ENCODE measurements at regions not wholly inside any gene's neighbourhood (a gene's known extent, or its start where the extent isn't known, plus 50 kb on each side); places are given as distances from the start of the nearest gene placed in this dataset.

DNA sequence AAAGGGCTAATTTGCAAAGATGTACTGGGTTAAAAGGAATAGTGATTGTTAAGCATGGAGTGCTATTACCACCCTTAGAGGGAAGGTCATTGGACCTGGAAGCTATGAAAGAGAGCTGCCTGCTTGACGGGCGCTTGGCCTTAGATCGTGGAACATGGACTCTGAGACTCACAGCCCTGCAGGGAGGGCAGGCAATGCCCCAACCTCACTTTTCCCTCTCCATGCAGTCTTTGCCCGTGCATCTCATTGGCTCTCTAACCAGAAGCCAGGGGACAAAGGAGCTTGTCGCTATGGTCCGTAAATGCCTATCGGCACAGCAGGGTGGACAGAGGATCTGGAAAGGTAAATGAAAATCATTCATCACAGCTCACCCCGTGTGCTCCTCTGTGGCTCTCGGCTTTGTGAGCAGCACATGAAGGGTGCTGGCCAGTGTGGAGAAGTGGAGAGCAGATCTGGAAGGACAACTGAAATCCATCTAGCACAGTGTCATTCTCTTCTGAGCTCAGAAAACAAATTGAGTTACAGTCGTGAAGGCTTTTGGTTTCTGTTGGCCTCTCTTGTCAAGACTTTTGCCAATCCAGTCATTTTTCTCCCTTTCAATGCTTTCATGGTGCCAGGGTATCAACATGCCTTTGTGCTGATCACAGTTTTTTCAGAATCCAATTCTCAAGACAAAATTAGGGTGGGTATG is 186.2 kb downstream of the SNX18 start:
- Histone ChIP-seq H3K9me3 (ENCODE audit: control insufficient read depth in 1 of 2, low read length in 2 of 2) (no peaks in the 10 kb centered on the region), H3K4me1 (ENCODE audit: control insufficient read depth in 1 of 2, insufficient read depth in 2 of 2, low read length in 2 of 2) (peaks cover 10 to 15% of the 10 kb centered on the region in 2 donors), H3K4me3 (ENCODE audit: low read depth in 1 of 2, low read length in 2 of 2) (no peak overlapping the region), H3K27ac (ENCODE audit: low read length) (no peak overlapping the region), H3K27me3 (ENCODE audit: low read depth, low read length) (no peaks in the 10 kb centered on the region), H3K36me3 (ENCODE audit: control insufficient read depth in 1 of 2, insufficient read depth in 2 of 2, low read length in 2 of 2) (no peaks in the 10 kb centered on the region)

DNA sequence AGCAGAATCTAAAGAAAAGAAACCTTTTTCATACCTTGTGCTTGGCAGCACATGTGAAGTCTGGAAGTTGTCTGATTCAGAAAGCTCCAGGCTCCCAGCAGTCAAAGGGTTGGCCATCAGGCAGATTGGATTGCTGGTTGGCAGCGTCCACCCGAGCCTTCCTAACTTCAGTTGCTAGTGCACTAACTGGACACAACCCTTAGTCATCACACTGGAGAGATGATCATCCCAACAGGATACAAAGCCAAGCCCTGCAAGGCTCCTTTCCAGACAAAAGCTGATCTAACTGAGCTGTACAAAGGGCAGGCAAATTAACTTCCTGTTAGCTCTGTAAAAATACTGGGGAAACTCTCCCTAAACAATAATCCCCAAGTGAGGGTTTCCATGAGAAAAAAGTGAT is 185.6 kb downstream of the SNX18 start:
- H3K27ac ChIP-seq (ENCODE audit: low read length), result no peak overlapping the region
- no peak overlapping the region for H3K4me3 ChIP-seq (ENCODE audit: low read depth in 1 of 2, low read length in 2 of 2)
- H3K9me3 ChIP-seq (ENCODE audit: control insufficient read depth in 1 of 2, low read length in 2 of 2), result no peaks in the 10 kb centered on the region
- no peaks in the 10 kb centered on the region for H3K36me3 ChIP-seq (ENCODE audit: control insufficient read depth in 1 of 2, insufficient read depth in 2 of 2, low read length in 2 of 2)
- H3K27me3 ChIP-seq (ENCODE audit: low read depth, low read length), result no peaks in the 10 kb centered on the region
- peaks cover 10 to 15% of the 10 kb centered on the region in 2 donors for H3K4me1 ChIP-seq (ENCODE audit: control insufficient read depth in 1 of 2, insufficient read depth in 2 of 2, low read length in 2 of 2)

DNA sequence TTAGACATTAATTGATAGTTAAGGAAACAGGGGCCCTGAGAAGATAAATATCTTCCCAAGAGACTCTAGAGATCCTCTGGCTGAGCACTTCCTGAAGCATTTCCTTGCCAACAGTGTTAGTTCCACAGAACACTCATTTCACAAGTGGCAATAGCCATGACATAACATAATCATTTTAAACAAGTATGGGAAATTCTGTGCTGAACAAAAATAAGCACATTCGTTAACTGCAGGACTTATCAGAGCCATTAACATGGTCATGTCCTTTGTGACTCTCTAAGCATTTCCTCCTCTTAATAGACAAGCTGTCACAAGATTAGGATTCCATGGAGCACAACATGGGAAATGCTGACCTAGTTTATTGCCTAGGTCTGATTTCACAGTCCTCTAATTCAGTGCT is 184.9 kb downstream of the SNX18 start:
- Histone ChIP-seq H3K36me3 (ENCODE audit: control insufficient read depth in 1 of 2, insufficient read depth in 2 of 2, low read length in 2 of 2) (no peaks in the 10 kb centered on the region), H3K4me1 (ENCODE audit: control insufficient read depth in 1 of 2, insufficient read depth in 2 of 2, low read length in 2 of 2) (peaks cover 10 to 17% of the 10 kb centered on the region in 2 donors), H3K27me3 (ENCODE audit: low read depth, low read length) (no peaks in the 10 kb centered on the region), H3K27ac (ENCODE audit: low read length) (no peak overlapping the region), H3K4me3 (ENCODE audit: low read depth in 1 of 2, low read length in 2 of 2) (no peak overlapping the region), H3K9me3 (ENCODE audit: control insufficient read depth in 1 of 2, low read length in 2 of 2) (no peaks in the 10 kb centered on the region)

DNA sequence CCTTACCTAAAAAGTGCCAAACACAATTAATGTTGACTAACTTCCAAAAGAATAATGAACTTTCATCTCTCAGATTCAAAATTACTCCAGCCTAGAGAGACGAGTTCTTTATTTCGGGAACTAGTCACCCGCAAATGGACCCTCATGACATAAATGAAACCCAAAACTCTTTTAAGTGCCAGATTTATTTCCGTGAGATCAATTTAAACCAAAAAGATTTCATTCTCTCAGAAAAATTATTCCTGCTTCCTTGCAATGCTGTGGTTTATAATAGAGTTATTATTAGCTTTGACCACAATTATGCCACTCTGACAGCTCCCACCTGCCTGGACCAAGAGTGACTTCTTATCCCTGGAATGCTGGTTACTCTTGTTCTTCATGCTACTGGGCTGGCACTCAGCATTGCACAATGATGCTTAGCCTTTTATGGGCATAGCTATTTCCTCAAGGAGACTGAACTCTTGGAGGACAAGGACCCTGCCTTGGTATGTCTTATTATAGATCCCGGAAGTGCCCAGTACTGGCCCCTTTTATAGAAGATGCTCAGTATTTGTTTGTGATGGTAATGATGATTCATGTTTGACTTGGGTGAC is 183.5 kb downstream of the SNX18 start:
- Histone ChIP-seq H3K4me1 (ENCODE audit: control insufficient read depth in 1 of 2, insufficient read depth in 2 of 2, low read length in 2 of 2) (peaks cover 21 to 29% of the 10 kb centered on the region in 2 donors), H3K27ac (ENCODE audit: low read length) (no peak overlapping the region), H3K9me3 (ENCODE audit: control insufficient read depth in 1 of 2, low read length in 2 of 2) (no peaks in the 10 kb centered on the region), H3K4me3 (ENCODE audit: low read depth in 1 of 2, low read length in 2 of 2) (no peak overlapping the region), H3K27me3 (ENCODE audit: low read depth, low read length) (no peaks in the 10 kb centered on the region), H3K36me3 (ENCODE audit: control insufficient read depth in 1 of 2, insufficient read depth in 2 of 2, low read length in 2 of 2) (no peaks in the 10 kb centered on the region)

DNA sequence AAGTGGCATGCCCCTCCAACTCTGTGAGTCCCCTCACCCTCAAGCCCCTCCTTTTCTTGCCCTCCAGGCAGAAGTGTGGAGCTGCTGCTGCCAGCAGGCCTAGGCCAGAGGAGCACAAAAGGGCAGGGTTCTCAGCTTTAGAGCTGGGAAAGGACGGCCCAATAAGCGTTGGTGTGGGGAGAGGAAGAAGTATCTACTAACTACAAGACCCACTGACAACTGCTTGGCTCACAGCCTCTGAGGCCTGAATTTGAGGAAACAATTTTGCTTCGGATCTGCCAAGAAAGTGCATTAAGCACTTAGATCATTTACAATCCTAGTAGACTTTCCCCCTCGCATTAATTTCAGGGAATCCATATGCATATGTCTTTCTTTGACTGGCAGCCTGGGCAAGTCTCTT is 179.4 kb downstream of the SNX18 start:
- Histone ChIP-seq H3K27ac (ENCODE audit: low read length) (peak overlapping the region; percentile 30), H3K4me1 (ENCODE audit: control insufficient read depth in 1 of 2, insufficient read depth in 2 of 2, low read length in 2 of 2) (peaks cover 11 to 20% of the 10 kb centered on the region in 2 donors), H3K36me3 (ENCODE audit: control insufficient read depth in 1 of 2, insufficient read depth in 2 of 2, low read length in 2 of 2) (no peaks in the 10 kb centered on the region), H3K27me3 (ENCODE audit: low read depth, low read length) (no peaks in the 10 kb centered on the region), H3K4me3 (ENCODE audit: low read depth in 1 of 2, low read length in 2 of 2) (no peak overlapping the region), H3K9me3 (ENCODE audit: control insufficient read depth in 1 of 2, low read length in 2 of 2) (no peaks in the 10 kb centered on the region)

DNA sequence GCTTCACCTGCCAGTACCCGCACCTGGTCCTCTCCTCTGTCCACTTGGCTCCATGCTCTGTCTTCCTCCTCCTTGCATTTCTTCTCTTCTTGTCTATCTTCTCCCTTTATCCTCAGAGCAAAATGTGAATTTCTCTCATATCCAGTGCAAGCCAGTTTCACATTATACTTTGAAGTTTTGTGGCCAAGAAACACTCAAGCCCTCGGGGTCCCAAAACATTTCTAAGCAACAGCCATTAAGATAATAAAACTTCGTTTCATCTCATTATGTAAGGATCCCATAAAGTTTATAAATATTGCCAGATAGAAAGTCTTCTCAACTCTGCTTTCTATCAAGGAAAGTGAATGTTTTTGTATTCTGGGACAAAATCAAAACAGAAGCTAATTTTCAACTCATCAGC is 178.8 kb downstream of the SNX18 start:
- Histone ChIP-seq H3K36me3 (ENCODE audit: control insufficient read depth in 1 of 2, insufficient read depth in 2 of 2, low read length in 2 of 2) (no peaks in the 10 kb centered on the region), H3K27ac (ENCODE audit: low read length) (no peak overlapping the region), H3K4me1 (ENCODE audit: control insufficient read depth in 1 of 2, insufficient read depth in 2 of 2, low read length in 2 of 2) (peaks cover 11 to 20% of the 10 kb centered on the region in 2 donors), H3K4me3 (ENCODE audit: low read depth in 1 of 2, low read length in 2 of 2) (no peak overlapping the region), H3K27me3 (ENCODE audit: low read depth, low read length) (no peaks in the 10 kb centered on the region), H3K9me3 (ENCODE audit: control insufficient read depth in 1 of 2, low read length in 2 of 2) (no peaks in the 10 kb centered on the region)

DNA sequence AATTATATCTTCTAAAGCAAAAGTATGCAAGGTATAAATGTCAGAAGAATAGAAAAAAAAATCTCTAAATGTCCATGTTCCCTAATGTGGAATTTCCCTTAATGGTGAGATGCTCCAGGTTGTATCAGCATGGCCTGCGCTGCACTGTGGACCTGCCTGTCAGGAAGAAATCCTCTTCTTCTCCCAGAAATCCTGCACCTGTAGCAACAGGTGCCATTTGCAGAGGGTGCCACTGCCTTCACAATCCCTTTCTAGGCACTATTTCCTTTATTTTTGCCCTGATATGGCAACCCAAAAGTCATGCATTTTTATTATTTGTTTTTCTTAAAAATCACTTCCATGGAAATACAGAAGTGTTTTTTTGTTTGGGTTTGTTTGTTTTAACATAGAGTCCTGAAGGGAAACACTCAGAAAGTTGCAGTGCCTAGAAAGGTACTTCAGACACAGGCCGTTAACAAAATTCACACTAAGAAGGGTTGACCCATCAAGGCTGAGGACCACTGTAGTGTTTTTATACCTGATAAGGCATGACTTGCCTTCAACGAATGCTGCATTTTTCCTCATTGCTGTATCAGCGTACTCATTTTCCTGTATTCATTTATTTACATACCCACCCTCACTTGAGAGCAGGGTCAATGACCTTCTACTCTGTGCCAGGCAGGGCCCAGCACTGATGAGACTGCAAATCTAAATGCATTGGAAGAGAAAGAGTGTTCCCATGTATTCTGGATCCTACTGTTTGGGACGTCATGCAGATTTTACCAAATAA is 177.8 kb downstream of the SNX18 start:
- no peak overlapping the region for H3K4me3 ChIP-seq (ENCODE audit: low read depth in 1 of 2, low read length in 2 of 2)
- H3K36me3 ChIP-seq (ENCODE audit: control insufficient read depth in 1 of 2, insufficient read depth in 2 of 2, low read length in 2 of 2), result no peaks in the 10 kb centered on the region
- no peak overlapping the region for H3K27ac ChIP-seq (ENCODE audit: low read length)
- peaks cover 11 to 20% of the 10 kb centered on the region in 2 donors for H3K4me1 ChIP-seq (ENCODE audit: control insufficient read depth in 1 of 2, insufficient read depth in 2 of 2, low read length in 2 of 2)
- H3K9me3 ChIP-seq (ENCODE audit: control insufficient read depth in 1 of 2, low read length in 2 of 2), result no peaks in the 10 kb centered on the region
- no peaks in the 10 kb centered on the region for H3K27me3 ChIP-seq (ENCODE audit: low read depth, low read length)

DNA sequence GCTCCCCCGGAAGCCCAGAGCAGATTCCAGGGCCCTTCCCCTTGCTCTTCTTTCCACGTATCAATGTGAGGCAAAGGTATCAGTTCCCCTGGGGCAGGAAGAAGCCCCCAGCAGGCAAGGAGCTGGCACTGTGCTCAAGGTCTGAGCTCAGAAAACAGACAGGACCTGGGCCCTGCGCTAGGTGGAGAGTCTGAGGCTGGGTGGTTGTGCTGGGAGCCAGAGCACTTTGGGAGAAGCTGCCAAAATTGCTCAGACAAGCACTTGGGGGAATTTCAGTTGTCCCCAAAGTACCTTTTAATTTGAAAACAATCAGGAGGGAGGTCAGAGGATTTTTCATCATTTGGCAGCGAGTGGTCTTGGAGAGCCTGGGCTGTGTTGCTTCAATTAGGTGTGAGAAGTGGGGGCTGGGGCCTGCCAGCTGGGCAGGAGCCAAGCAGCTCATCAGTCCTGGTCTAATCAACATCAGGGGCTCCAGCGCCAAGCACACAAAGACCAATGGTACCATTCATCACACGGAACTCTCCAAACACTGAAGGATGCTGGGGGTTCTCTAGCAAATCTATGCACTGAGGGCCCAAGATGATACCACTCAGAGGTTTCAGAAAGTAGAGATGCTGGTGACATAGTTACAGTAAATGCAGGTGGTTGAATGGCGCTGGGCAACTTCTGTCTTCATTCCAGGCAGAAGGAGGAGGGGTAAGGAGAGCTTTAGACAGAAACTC is 176.5 kb downstream of the SNX18 start:
- no peak overlapping the region for H3K27ac ChIP-seq (ENCODE audit: low read length)
- H3K4me1 ChIP-seq (ENCODE audit: control insufficient read depth in 1 of 2, insufficient read depth in 2 of 2, low read length in 2 of 2), result peaks cover 11 to 20% of the 10 kb centered on the region in 2 donors
- H3K4me3 ChIP-seq (ENCODE audit: low read depth in 1 of 2, low read length in 2 of 2), result no peak overlapping the region
- no peaks in the 10 kb centered on the region for H3K36me3 ChIP-seq (ENCODE audit: control insufficient read depth in 1 of 2, insufficient read depth in 2 of 2, low read length in 2 of 2)
- H3K27me3 ChIP-seq (ENCODE audit: low read depth, low read length), result no peaks in the 10 kb centered on the region
- H3K9me3 ChIP-seq (ENCODE audit: control insufficient read depth in 1 of 2, low read length in 2 of 2), result no peaks in the 10 kb centered on the region

DNA sequence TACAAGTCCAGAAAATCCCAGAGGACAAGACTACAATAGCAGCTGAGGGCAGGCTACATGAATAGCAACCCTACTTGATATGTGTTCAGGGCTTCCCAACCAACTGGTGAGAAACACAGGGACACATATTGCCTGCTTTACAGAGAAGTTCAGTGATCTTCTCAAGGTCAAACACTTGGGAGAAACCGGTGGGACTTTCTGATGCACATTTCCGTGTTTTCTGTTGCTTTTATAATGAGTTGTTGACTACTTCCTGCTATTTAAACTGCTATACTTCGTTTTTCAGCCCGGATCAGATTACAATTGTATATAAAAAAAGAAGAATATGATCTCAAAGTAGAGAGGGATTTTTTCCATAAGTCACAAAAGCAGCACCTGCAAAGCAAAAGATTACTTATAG is 175.1 kb downstream of the SNX18 start:
- no peak overlapping the region for H3K27ac ChIP-seq (ENCODE audit: low read length)
- no peak overlapping the region for H3K4me3 ChIP-seq (ENCODE audit: low read depth in 1 of 2, low read length in 2 of 2)
- peaks cover 11 to 20% of the 10 kb centered on the region in 2 donors for H3K4me1 ChIP-seq (ENCODE audit: control insufficient read depth in 1 of 2, insufficient read depth in 2 of 2, low read length in 2 of 2)
- H3K36me3 ChIP-seq (ENCODE audit: control insufficient read depth in 1 of 2, insufficient read depth in 2 of 2, low read length in 2 of 2), result no peaks in the 10 kb centered on the region
- no peaks in the 10 kb centered on the region for H3K9me3 ChIP-seq (ENCODE audit: control insufficient read depth in 1 of 2, low read length in 2 of 2)
- H3K27me3 ChIP-seq (ENCODE audit: low read depth, low read length), result no peaks in the 10 kb centered on the region

DNA sequence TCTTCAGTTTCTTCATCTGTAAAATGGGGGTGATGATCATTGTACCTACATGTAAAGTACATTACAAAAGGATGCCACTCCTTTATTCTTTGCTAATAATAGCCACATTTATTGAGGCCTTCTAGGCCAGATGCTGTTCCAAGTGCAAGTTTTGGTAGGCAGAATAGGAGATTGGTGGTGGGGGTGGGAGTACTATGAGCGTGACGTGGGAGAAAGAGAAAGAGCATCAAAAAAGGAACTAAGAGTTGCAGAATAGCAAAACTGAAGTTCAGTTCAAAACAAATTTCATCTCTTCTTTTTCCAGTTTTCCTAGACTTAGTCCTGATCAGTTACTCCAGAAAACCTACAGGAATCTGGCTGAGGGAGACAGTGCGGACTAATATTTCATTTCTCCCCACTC is 174.1 kb downstream of the SNX18 start:
- no peaks in the 10 kb centered on the region for H3K27me3 ChIP-seq (ENCODE audit: low read depth, low read length)
- no peaks in the 10 kb centered on the region for H3K9me3 ChIP-seq (ENCODE audit: control insufficient read depth in 1 of 2, low read length in 2 of 2)
- H3K4me3 ChIP-seq (ENCODE audit: low read depth in 1 of 2, low read length in 2 of 2), result no peak overlapping the region
- H3K36me3 ChIP-seq (ENCODE audit: control insufficient read depth in 1 of 2, insufficient read depth in 2 of 2, low read length in 2 of 2), result no peaks in the 10 kb centered on the region
- no peak overlapping the region for H3K27ac ChIP-seq (ENCODE audit: low read length)
- peaks cover 6 to 11% of the 10 kb centered on the region in 2 donors for H3K4me1 ChIP-seq (ENCODE audit: control insufficient read depth in 1 of 2, insufficient read depth in 2 of 2, low read length in 2 of 2)
